ENCODE measurements at regions not wholly inside any gene's neighbourhood (a gene's known extent, or its start where the extent isn't known, plus 50 kb on each side); places are given as distances from the start of the nearest gene placed in this dataset.

DNA sequence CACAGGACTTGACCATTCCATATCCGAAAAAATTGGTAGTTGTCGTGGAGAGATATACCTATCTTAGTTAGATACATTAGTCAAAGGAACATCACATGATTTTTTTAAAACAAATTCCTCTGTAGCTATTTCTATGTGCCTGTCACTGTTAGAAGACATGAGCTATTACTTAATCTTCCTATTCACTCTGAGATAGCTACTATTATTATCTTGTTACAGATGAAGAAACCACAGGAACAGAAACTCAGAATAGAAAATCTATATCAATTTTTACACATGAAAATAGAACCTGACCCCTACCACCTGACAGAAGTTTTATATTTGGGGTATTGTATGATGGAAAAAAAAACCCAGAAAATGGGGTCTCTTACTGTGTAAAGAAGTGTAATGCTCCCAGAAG lies 68.9 kb upstream of the TDRD3 start:
- Mint-ChIP-seq H3K27ac (no peak overlapping the region), H3K4me1 (peaks cover 15% of the 10 kb centered on the region), H3K4me3 (no peak overlapping the region), H3K36me3 (no peaks in the 10 kb centered on the region), H3K27me3 (peaks cover 18% of the 10 kb centered on the region), H3K9me3 (no peaks in the 10 kb centered on the region)
- no peak for ATAC-seq

DNA sequence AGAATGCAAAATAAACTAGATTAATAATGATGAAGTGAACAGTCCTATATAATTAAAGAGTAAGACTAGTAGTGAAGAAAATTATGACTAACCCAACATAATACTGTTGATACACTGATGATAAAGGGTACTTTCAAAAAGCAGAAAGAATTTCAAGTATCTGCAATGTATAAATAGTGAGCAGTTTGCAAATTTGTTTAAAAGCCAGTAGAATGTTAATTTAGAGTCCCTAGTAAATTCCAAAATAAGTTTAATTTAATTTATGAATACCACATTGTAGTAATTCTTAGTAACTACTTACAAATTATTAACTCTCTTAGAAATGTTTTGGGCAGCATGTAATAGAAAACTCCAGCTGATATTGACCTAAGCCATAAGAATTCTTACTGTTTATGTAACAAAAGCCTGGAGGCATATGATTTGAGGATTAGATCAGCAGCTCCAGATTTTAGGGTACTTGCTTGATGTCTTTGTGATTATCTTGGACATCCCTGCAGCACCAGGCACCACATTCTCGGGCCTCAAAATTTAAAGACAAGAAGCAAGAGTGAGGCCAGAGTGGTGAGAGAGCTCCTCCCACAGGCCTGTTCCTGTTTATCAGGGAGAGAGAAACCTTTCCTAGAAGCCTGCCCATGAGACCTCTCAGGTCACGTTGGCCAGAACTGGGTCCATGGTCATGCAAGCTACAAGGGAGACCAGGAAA lies 67.6 kb upstream of the TDRD3 start:
- no peak for ATAC-seq

DNA sequence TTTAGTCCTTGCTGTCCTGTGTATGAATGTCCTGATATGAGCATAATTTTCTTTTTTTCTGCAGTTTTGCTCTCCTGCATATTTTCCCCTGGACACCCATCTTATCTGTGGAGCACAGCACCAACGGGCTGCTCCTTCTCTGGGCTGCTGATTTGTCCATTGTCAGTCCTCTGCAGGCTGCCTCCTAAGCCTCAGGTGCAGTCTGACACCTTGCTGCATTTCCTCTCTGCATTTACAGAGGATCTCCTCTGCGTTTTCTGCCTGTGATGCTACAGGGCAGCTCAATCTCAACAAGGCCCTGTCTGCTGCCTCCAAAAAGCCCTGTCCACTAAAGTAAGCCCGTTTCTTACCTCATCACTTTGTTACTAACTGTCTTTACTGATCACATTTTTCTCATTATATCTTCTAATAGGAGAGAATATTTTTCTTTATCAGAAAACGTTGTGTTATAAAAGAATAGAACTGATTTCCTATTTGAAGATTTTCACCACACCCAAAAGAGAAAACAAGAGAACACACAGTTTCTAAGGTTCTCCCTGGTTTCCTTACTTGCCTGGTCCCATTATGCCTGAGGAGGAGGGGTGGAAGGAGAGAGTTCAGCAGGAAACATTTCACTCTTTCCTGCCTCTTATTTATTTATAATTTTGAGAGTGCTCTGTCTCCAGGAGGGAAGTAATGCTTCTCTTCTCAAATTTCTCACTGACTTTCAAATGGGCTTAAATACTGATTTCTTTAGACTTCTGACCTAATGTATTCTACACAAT lies 65.6 kb upstream of the TDRD3 start:
- no peak overlapping the region for H3K27ac Mint-ChIP-seq
- H3K9me3 Mint-ChIP-seq: peaks cover 3% of the 10 kb centered on the region
- peaks cover 24% of the 10 kb centered on the region for H3K27me3 Mint-ChIP-seq
- peaks cover 15% of the 10 kb centered on the region for H3K4me1 Mint-ChIP-seq
- ATAC-seq: no peak
- H3K36me3 Mint-ChIP-seq: no peaks in the 10 kb centered on the region
- H3K4me3 Mint-ChIP-seq: no peak overlapping the region

More for the DNA sequence above, 67.6 kb upstream of the TDRD3 start:
- Mint-ChIP-seq H3K4me3 (no peak overlapping the region), H3K36me3 (no peaks in the 10 kb centered on the region), H3K27me3 (peaks cover 24% of the 10 kb centered on the region), H3K9me3 (peaks cover 3% of the 10 kb centered on the region), H3K4me1 (peaks cover 15% of the 10 kb centered on the region), H3K27ac (no peak overlapping the region)

DNA sequence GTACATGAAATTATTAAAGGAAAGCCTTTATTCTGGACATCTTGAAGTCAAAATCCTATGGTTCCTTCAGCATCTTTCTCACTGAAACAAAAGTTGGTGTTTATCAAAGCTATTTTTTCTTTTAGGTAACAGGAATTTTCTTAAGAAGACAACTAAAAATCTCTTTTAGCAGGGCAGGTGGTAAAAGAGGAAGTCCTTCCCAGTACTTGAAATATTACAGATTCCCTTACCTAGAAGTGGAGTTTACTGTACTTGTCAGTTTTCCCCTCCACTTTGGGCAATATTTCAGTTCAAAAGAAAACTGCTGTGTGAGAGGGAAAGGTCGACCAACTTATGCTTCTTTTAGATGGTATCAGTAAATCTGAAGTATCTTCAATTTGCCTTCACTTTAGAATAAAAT lies 64.3 kb upstream of the TDRD3 start:
- Mint-ChIP-seq H3K4me1 (peaks cover 11% of the 10 kb centered on the region), H3K27ac (no peak overlapping the region), H3K9me3 (peaks cover 3% of the 10 kb centered on the region), H3K36me3 (no peaks in the 10 kb centered on the region), H3K4me3 (no peak overlapping the region), H3K27me3 (peaks cover 24% of the 10 kb centered on the region)
- no peak for ATAC-seq

DNA sequence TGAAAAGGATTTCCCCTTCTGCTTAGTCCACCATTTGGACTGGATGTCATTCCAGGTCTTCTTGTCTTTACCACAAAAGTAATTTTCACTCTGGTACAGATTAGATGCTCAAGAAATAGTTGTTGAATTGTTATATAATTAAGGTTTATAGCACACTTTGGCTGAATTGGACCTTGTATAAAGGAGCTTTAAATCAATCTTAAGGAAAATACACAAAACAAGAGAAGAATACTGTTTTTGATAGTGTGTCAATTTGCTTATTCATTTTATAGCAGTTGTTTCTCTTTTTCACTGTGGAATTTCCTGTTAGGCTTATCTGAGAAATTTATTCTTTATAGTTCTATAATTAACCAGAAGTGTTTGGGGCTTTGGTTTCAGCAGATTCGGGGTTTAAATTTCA lies 62.7 kb upstream of the TDRD3 start:
- H3K27ac Mint-ChIP-seq: no peak overlapping the region
- peaks cover 3% of the 10 kb centered on the region for H3K9me3 Mint-ChIP-seq
- no peak for ATAC-seq
- H3K36me3 Mint-ChIP-seq: no peaks in the 10 kb centered on the region
- H3K27me3 Mint-ChIP-seq: peaks cover 24% of the 10 kb centered on the region
- peaks cover 6% of the 10 kb centered on the region for H3K4me1 Mint-ChIP-seq
- H3K4me3 Mint-ChIP-seq: no peak overlapping the region

- no peak overlapping the region for H3K27ac Mint-ChIP-seq
- H3K9me3 Mint-ChIP-seq: peaks cover 3% of the 10 kb centered on the region
- H3K27me3 Mint-ChIP-seq: peaks cover 24% of the 10 kb centered on the region
- no peak overlapping the region for H3K4me3 Mint-ChIP-seq
- H3K36me3 Mint-ChIP-seq: no peaks in the 10 kb centered on the region
- ATAC-seq: no peak
- no peaks in the 10 kb centered on the region for H3K4me1 Mint-ChIP-seq
These were observed 61.5 kb upstream of the TDRD3 start for GRCh38 chr13:60335531-60335930.

GRCh38 chr13:60338754-60339153 lies 58.3 kb upstream of the TDRD3 start:
- Mint-ChIP-seq H3K9me3 (peaks cover 5% of the 10 kb centered on the region), H3K27me3 (peaks cover 16% of the 10 kb centered on the region), H3K4me1 (no peaks in the 10 kb centered on the region), H3K4me3 (no peak overlapping the region), H3K27ac (no peak overlapping the region), H3K36me3 (no peaks in the 10 kb centered on the region)
- ATAC-seq: no peak

- no peaks in the 10 kb centered on the region for H3K4me1 Mint-ChIP-seq
- H3K27me3 Mint-ChIP-seq: peaks cover 42% of the 10 kb centered on the region
- peaks cover 5% of the 10 kb centered on the region for H3K9me3 Mint-ChIP-seq
- no peak overlapping the region for H3K4me3 Mint-ChIP-seq
- ATAC-seq: no peak
- H3K36me3 Mint-ChIP-seq: no peaks in the 10 kb centered on the region
- no peak overlapping the region for H3K27ac Mint-ChIP-seq
These were observed 53.0 kb upstream of the TDRD3 start for GRCh38 chr13:60343978-60344377.

GRCh38 chr13:60347174-60347573 lies 49.8 kb upstream of the TDRD3 start:
- H3K4me3 Mint-ChIP-seq: no peak overlapping the region
- ATAC-seq: no peak
- peaks cover 44% of the 10 kb centered on the region for H3K27me3 Mint-ChIP-seq
- peaks cover 2% of the 10 kb centered on the region for H3K9me3 Mint-ChIP-seq
- no peak overlapping the region for H3K27ac Mint-ChIP-seq
- no peaks in the 10 kb centered on the region for H3K36me3 Mint-ChIP-seq
- no peaks in the 10 kb centered on the region for H3K4me1 Mint-ChIP-seq

Data from stimulated activated memory B cell treated with anti-CD40 and anti-IgM and Interleukin-4, amounts not matched to agents 10 μg/mL and 1 μg/mL and 100 μg/mL, for 72 hours (primary cell).